Erythroblast (primary cell): ENCODE measurements at regions not wholly inside any gene's neighbourhood (a gene's known extent, or its start where the extent isn't known, plus 50 kb on each side); places are given as distances from the start of the nearest gene placed in this dataset.
"Not testable (repeated sequence)": the region's sequence is repeated elsewhere in the genome, so short reads cannot be mapped to it uniquely, and the experiment has no call there.

ENCODE experiments used
- DNase-seq, 2 experiments: peaks; one replicate each; lab custom pipeline; 2025; lab: John Stamatoyannopoulos, UW
- GATA1 ChIP-seq: IDR thresholded peaks from 2 replicates; pipeline ENCODE4 v1.6.1; 2011; ENCODE audit warnings: low read depth, mild to moderate bottlenecking, control low read depth, low read length, moderate library complexity
- POLR2A ChIP-seq: IDR thresholded peaks from 2 replicates; pipeline ENCODE4 v1.6.1; 2011; ENCODE audit warnings: mild to moderate bottlenecking, low read length

DNA sequence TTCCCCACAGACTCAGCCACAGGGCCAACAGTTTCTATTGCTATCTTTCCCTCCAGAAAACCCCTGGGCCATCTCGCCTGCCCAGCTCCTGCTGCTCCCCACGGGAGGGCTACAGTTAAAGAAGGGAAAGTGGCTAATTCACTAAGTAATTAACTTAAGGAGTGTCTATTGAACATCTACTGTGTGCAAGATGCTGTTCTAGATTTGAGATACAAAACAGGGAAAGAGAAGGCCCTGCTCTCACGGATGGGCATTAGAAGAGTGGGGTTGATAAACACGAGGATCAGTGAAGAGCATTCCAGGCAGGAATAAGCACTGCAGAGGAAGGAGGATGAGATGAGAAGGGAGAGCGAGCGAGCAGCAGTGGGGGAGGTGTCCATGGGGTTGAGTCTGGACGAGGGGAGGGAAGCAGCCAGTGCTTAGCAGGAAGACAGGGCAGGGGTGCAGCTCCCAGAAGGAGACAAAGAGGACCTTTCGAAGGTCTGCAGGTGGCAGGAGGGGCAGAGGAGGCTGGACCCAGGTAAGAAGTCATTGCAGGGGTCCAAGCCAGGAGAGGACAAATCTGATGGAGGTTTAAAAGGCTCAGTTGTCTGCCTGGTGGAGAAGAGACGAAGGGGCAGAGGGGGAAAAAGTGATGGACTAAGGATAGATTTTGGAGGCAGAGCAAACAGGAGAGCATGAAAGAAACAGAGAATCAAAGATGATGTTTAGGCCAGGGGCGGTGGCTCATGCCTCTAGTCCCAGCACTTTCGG lies 64.7 kb downstream of the KLF15 start:
- DNase-seq = no peak
- TF ChIP-seq GATA1 (no peak), POLR2A (no peak)

DNA sequence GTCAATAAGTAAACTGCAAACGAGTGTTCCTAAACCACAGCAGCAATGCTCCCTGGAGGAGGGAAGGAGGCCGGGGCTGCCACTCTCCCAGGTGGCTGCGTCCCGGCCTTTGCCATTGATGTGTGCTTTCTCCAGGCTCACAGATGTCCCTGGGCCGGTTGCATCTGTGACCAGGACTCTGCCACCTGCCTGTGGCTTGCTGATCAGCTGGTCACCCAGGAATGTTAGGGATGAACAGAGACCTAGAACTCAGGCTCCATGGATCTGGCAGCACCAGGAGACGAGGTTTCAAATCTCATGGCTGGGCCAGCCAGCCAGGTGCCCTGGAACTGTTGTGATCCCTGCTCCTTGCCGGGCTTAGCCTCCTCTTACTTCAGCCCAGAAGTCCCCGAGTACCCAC lies 65.7 kb downstream of the KLF15 start:
- TF ChIP-seq POLR2A = no peak
- no peak for TF ChIP-seq GATA1
- DNase-seq = no peak

DNA sequence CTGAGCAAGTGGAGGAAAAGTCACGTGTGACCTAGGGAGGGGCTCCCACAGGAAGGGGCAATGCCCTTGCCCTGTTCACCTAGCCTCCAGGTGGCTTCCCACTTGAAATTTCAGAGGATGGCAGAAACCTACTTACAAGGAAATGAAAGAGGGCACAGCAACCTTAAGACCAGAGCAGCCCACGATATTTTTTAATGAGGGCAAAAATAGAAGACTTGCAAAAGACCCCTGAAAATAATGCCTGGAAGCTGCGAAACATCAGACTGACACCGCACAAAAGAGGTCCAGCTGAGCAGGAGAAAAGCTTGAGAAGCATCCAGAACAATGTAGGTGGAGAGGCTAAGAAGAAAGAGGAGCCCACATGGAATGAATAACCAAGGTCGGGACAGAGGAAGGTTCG lies 66.1 kb downstream of the KLF15 start:
- DNase-seq = no peak

DNA sequence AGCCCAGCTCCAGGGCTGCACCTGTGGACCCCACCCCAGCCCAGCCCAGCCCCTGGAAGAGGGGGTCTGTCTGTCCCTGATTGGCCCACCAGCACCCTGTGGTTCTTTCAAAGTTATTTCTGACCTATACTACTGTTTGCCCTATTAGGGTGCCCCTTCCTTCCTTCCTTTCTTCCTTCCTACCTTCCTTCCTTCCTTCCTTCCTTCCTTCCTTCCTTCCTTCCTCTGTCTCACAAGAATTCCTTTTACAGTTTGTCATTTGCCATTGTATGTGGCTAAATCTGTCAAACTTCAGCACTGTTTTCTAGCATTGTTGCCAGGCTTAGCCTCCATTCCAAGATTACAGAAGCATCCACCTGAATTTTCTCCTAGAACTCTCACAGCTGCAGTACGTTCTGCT lies 66.9 kb downstream of the KLF15 start:
- no peak for TF ChIP-seq GATA1
- TF ChIP-seq POLR2A = no peak
- DNase-seq = no peak

More for the DNA sequence above, 66.1 kb downstream of the KLF15 start:
- no peak for TF ChIP-seq POLR2A

- DNase-seq = no peak
- no peak for TF ChIP-seq GATA1
- TF ChIP-seq POLR2A = no peak
These were observed 68.1 kb downstream of the KLF15 start for GRCh38 chr3:126289096-126289495.

- DNase-seq = no peak
These were observed 68.9 kb downstream of the KLF15 start for GRCh38 chr3:126288314-126288713.

GRCh38 chr3:126287536-126288241 lies 69.5 kb downstream of the KLF15 start:
- DNase-seq = no peak
- TF ChIP-seq GATA1 (no peak), POLR2A (no peak)

More at GRCh38 chr3:126288314-126288713, 68.9 kb downstream of the KLF15 start:
- TF ChIP-seq GATA1 = no peak
- TF ChIP-seq POLR2A = no peak

DNA sequence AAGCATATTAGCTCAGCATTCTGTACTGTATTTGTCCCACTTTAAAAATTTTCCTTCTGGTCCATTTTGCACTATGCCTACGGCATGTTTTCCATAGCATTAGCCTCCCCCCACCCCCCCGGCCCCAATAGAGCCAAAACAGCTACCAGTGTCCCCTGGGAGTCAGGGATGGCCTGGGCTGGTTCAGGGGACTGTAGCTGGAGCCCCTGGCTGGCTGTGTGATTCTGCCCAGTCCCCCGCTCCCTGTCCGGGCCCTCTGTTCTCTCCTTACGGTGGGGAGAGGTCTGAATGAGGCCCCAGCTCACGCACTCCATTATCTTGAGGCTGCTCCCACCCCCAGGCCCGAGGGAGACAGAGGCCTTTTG lies 70.1 kb downstream of the KLF15 start:
- TF ChIP-seq GATA1 = no peak
- no peak for TF ChIP-seq POLR2A
- no peak for DNase-seq

- TF ChIP-seq POLR2A (no peak), GATA1 (no peak)
- DNase-seq = no peak
These were observed 71.8 kb downstream of the KLF15 start for GRCh38 chr3:126285369-126285768.

DNA sequence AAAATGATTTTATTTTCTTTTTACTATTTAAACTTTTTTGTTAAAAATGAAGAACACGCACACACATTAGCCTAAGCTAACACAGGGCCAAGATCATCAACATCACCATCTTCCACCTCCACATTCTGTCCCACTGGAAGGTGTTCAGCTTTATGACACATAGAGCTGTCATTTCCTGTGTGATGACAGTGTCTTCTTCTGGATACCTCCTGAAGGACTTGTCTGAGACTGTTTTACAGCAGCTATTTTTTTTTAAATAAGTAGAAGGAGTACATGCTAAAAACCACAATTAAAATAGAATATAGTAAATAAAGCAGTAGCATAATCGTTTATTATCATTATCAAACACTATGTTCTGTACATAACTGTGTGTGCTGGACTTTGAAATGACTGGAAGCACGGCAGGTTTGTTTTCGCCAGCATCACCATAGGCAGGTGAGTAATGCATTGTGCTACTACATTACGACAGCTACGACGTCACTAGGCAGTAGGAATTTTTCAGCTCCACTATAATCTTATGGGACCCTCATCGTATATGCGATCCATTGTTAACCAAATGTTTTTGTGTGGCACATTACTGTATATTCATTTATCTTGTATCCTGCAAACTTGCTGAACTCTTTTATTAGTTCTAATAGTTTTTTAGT lies 72.8 kb downstream of the KLF15 start:
- no peak for DNase-seq
- TF ChIP-seq GATA1 (no peak), POLR2A (no peak)

GRCh38 chr3:126283651-126284050 lies 73.6 kb downstream of the KLF15 start:
- not testable (repeated sequence) for DNase-seq

DNA sequence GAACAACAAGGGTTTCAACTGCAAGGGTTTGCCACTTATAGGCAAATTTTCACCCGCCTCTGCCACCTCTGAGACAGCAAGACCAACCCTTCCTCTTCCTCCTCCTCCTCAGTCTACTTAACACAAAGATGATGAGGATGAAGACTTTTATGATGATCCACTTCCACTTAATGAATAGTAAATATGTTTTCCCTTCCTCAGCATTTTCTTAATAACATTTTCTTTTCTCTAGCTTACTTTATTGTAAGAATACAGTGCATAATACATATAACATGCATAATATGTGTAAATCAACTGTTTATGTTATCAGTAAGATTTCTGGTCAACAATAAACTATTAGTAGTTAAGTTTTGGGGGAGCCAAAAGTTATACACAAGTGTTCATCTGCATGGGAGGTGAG lies 77.4 kb downstream of the KLF15 start:
- no peak for DNase-seq
- no peak for TF ChIP-seq POLR2A
- TF ChIP-seq GATA1 = no peak

DNA sequence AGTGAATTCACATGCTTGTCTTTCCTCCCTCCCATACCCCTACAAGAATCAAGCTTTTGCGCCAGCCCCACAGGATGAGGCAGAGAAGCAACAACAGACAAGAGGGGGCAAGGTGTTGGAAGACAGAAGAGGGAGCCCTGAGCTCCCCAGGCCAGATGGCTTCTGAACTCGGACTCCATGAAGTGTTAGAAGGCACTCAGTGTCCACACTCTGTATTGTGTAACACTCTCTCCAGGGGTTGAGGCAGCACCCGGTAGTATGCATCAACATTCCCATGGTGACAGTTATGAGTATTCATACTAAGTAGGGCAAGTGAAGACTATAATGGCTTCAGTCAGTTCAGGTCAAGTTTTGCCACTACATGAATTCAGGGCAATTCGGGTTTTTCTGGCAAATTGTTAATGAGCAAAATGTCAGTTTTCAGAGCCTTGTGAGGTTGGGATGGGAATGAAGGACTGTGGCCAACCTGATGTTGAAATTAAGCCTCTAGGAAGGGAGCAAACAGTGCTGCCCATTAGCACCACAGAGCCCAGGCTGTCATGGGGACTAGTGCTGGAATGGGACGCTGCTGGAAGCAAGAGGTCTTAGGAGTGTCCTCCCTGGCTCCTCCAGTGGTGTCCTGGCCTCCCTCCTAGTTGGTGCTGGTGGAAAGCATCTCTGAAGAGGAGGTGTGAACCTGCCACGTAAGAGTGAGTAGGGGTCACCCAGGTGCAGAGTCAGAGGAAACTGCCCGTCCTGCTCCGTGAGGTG lies 79.4 kb downstream of the KLF15 start:
- no peak for DNase-seq
- TF ChIP-seq GATA1 = no peak
- no peak for TF ChIP-seq POLR2A

- no peak for DNase-seq
- no peak for TF ChIP-seq GATA1
These were observed 81.6 kb downstream of the KLF15 start for GRCh38 chr3:126275620-126275904.
